H1 (cell line): ENCODE measurements at regions not wholly inside any gene's neighbourhood (a gene's known extent, or its start where the extent isn't known, plus 50 kb on each side); places are given as distances from the start of the nearest gene placed in this dataset.

Source experiments
- CTCF ChIA-PET: fragments of 300-600 bp; sonication (Branson Sonifier 250); formaldehyde crosslinking; loops from one replicate; lab custom pipeline; 2021; ENCODE audit not compliant: partially characterized antibody; lab: Charles Lee
- POLR2A ChIA-PET: fragments of 300-600 bp; sonication (Branson Sonifier 250); formaldehyde crosslinking; loops from one replicate; lab custom pipeline; 2021; ENCODE audit warnings: inconsistent platforms; ENCODE audit not compliant: partially characterized antibody; lab: Charles Lee
- DNase-seq, 2 experiments: peaks; one replicate each; pipeline versions ENCODE4 v3.0.0 to v3.0.0-alpha.2; 2010 to 2022; ENCODE audit warnings: low spot score in 2 of 2, low read depth in 1 of 2, mixed read lengths in 1 of 2
- FAIRE-seq: peaks from 2 replicates; lab custom pipeline; 2011; peaks lifted over from hg19 to GRCh38; lab: Jason Lieb, UNC
- H2AFZ ChIP-seq: 2 replicates; pipeline ENCODE4 v1.8.1; 2012; ENCODE audit warnings: low read length, inconsistent platforms
- H2AK5ac ChIP-seq: 2 replicates; pipeline ENCODE4 v1.6.1; 2013; ENCODE audit warnings: low read depth, low read length
- H2BK120ac ChIP-seq: replicated peaks from 2 replicates; pipeline ENCODE3; 2013; ENCODE audit warnings: low read depth, low read length, inconsistent platforms
- H2BK12ac ChIP-seq: 2 replicates; pipeline ENCODE4 v1.6.1; 2013; ENCODE audit warnings: low read depth, low read length
- H2BK15ac ChIP-seq: 2 replicates; pipeline ENCODE4 v1.6.1; 2013; ENCODE audit warnings: low read length
- H2BK20ac ChIP-seq: 2 replicates; pipeline ENCODE4 v1.6.1; 2013; ENCODE audit warnings: low read length
- H2BK5ac ChIP-seq: 2 replicates; pipeline ENCODE4 v1.6.1; 2013; ENCODE audit warnings: low read depth, low read length
- H3K14ac ChIP-seq: 2 replicates; pipeline ENCODE4 v1.6.1; 2013; ENCODE audit warnings: inconsistent platforms; ENCODE audit not compliant: insufficient read length
- H3K18ac ChIP-seq: 2 replicates; pipeline ENCODE4 v1.6.1; 2013; ENCODE audit warnings: low read length; ENCODE audit errors: extremely low read depth
- H3K23ac ChIP-seq: 2 replicates; pipeline ENCODE4 v1.6.1; 2013; ENCODE audit warnings: inconsistent platforms; ENCODE audit not compliant: insufficient read length
- H3K23me2 ChIP-seq: 2 replicates; pipeline ENCODE4 v1.6.1; 2013; ENCODE audit warnings: low read depth, low read length
- H3K27ac ChIP-seq: 2 replicates; pipeline ENCODE4 v1.6.1; 2011; ENCODE audit warnings: low read depth, low read length, inconsistent platforms
- H3K27me3 ChIP-seq, 4 experiments: replicated peaks in 1 of 4; 1 replicate in 1 of 4; 2 replicates in 3 of 4; pipeline versions ENCODE4 v1.6.1 to v1.8.1; 2011 to 2013; ENCODE audit warnings: low read length in 3 of 4, mild to moderate bottlenecking in 3 of 4, inconsistent platforms in 2 of 4, mixed read lengths in 2 of 4, moderate library complexity in 1 of 4; ENCODE audit not compliant: control insufficient read depth in 3 of 4, insufficient read depth in 3 of 4; ENCODE audit errors: extremely low read depth in 1 of 4
- H3K36me3 ChIP-seq, 4 experiments: 2 replicates each; pipeline versions ENCODE4 v1.6.1 to v1.8.1; 2011 to 2013; ENCODE audit warnings: mild to moderate bottlenecking in 4 of 4, low read length in 3 of 4, moderate library complexity in 2 of 4, control low read depth in 1 of 4, inconsistent platforms in 1 of 4; ENCODE audit not compliant: insufficient read depth in 4 of 4, control insufficient read depth in 2 of 4
- H3K4ac ChIP-seq: replicated peaks from 2 replicates; pipeline ENCODE3; 2013; ENCODE audit warnings: low read length, low read depth, mixed read lengths, inconsistent platforms; ENCODE audit not compliant: insufficient read length
- H3K4me1 ChIP-seq, 4 experiments: replicated peaks in 1 of 4; 1 replicate in 1 of 4; 2 replicates in 3 of 4; pipeline versions ENCODE4 v1.6.1 to v1.8.1; 2011 to 2013; ENCODE audit warnings: low read length in 3 of 4, inconsistent platforms in 2 of 4, mixed read lengths in 1 of 4; ENCODE audit not compliant: insufficient read depth in 4 of 4, control insufficient read depth in 3 of 4
- H3K4me2 ChIP-seq, 2 experiments: 2 replicates each; pipeline versions ENCODE4 v1.6.1 to v1.8.1; 2011 to 2013; ENCODE audit warnings: low read depth in 2 of 2, low read length in 2 of 2, control low read depth in 1 of 2, inconsistent platforms in 1 of 2, mild to moderate bottlenecking in 1 of 2; ENCODE audit not compliant: insufficient read depth in 1 of 2
- H3K4me3 ChIP-seq, 4 experiments: fragments of 200-600, 300-600 bp in 1 of 4; sonication (generic), shearing (Covaris generic), sonication (Bioruptor Twin) in 1 of 4; 2 replicates each; pipeline versions ENCODE4 v1.5.1 to v1.8.1; 2011 to 2016; ENCODE audit warnings: low read length in 4 of 4, low read depth in 3 of 4, control low read depth in 2 of 4, inconsistent platforms in 2 of 4, mild to moderate bottlenecking in 2 of 4, mixed read lengths in 1 of 4, moderate library complexity in 1 of 4; ENCODE audit not compliant: insufficient read depth in 2 of 4; ENCODE audit errors: extremely low read depth in 1 of 4
- H3K56ac ChIP-seq: replicated peaks from 2 replicates; pipeline ENCODE3; 2013; ENCODE audit warnings: low read depth, mild to moderate bottlenecking, mixed read lengths, low read length, inconsistent platforms; ENCODE audit not compliant: insufficient read length
- H3K79me1 ChIP-seq: 2 replicates; pipeline ENCODE4 v1.6.1; 2013; ENCODE audit warnings: low read depth, low read length, control low read depth
- H3K79me2 ChIP-seq, 2 experiments: 2 replicates each; pipeline versions ENCODE4 v1.6.1 to v1.8.1; 2012 to 2013; ENCODE audit warnings: low read length in 2 of 2, mild to moderate bottlenecking in 2 of 2, inconsistent platforms in 1 of 2; ENCODE audit not compliant: insufficient read depth in 2 of 2, control insufficient read depth in 1 of 2
- H3K9ac ChIP-seq, 4 experiments: replicated peaks in 1 of 4; 1 replicate in 1 of 4; 2 replicates in 3 of 4; pipeline versions ENCODE4 v1.6.1 to v1.8.1; 2011 to 2013; ENCODE audit warnings: low read depth in 3 of 4, low read length in 3 of 4, control low read depth in 2 of 4, mild to moderate bottlenecking in 2 of 4, moderate library complexity in 2 of 4, inconsistent platforms in 1 of 4; ENCODE audit errors: extremely low read depth in 1 of 4
- H3K9me3 ChIP-seq, 2 experiments: 2 replicates each; pipeline versions ENCODE4 v1.6.1 to v1.8.1; 2012 to 2013; ENCODE audit warnings: mild to moderate bottlenecking in 2 of 2, moderate library complexity in 2 of 2, control low read depth in 1 of 2, inconsistent platforms in 1 of 2, low read depth in 1 of 2, low read length in 1 of 2, mixed read lengths in 1 of 2; ENCODE audit not compliant: insufficient read depth in 2 of 2
- H4K20me1 ChIP-seq, 2 experiments: replicated peaks in 1 of 2; 2 replicates each; pipeline versions ENCODE3 to v1.8.1; 2011 to 2013; ENCODE audit warnings: inconsistent platforms in 2 of 2, low read length in 2 of 2, mild to moderate bottlenecking in 1 of 2; ENCODE audit not compliant: insufficient read depth in 2 of 2, control insufficient read depth in 1 of 2
- H4K5ac ChIP-seq: 2 replicates; pipeline ENCODE4 v1.6.1; 2013; ENCODE audit warnings: low read length, low read depth, mixed read lengths, inconsistent platforms; ENCODE audit not compliant: insufficient read length
- H4K8ac ChIP-seq: 2 replicates; pipeline ENCODE4 v1.8.0; 2013; ENCODE audit warnings: mild to moderate bottlenecking, moderate library complexity, low read length, inconsistent platforms; ENCODE audit not compliant: insufficient read depth; ENCODE audit errors: extremely low read depth
- H4K91ac ChIP-seq: replicated peaks from 2 replicates; pipeline ENCODE3; 2013; ENCODE audit warnings: low read length, mixed read lengths, inconsistent platforms; ENCODE audit not compliant: insufficient read length
- CREB1 ChIP-seq: IDR thresholded peaks from 2 replicates; pipeline ENCODE4 v1.6.1; 2012; ENCODE audit warnings: inconsistent platforms
- CTCF ChIP-seq, 3 experiments: IDR thresholded peaks; 1 replicate in 2 of 3; 2 replicates in 1 of 3; pipeline versions ENCODE4 v1.5.1 to v1.6.1; 2011; ENCODE audit warnings: low read length in 3 of 3, mild to moderate bottlenecking in 3 of 3, inconsistent platforms in 2 of 3, low read depth in 1 of 3, moderate library complexity in 1 of 3; ENCODE audit not compliant: insufficient read depth in 1 of 3; ENCODE audit errors: control extremely low read depth in 1 of 3
- E2F6 ChIP-seq: IDR thresholded peaks from 2 replicates; pipeline ENCODE4 v1.6.1; 2012; ENCODE audit warnings: inconsistent platforms
- EZH2 ChIP-seq: fragments of 200-600 bp; sonication (generic); IDR thresholded peaks from 2 replicates; pipeline ENCODE4 v1.7.1; 2012; ENCODE audit warnings: low read depth, mild to moderate bottlenecking, moderate library complexity, low read length, inconsistent platforms; ENCODE audit not compliant: severe bottlenecking
- GABPA ChIP-seq: IDR thresholded peaks from 2 replicates; pipeline ENCODE4 v1.6.1; 2011; ENCODE audit warnings: mild to moderate bottlenecking, low read length, moderate library complexity, borderline replicate concordance; ENCODE audit not compliant: insufficient read depth
- JUND ChIP-seq: IDR thresholded peaks from 2 replicates; pipeline ENCODE4 v1.6.1; 2011; ENCODE audit warnings: mild to moderate bottlenecking, improper control_type of control experiment, low read length
- KDM1A ChIP-seq: fragments of 200-600, 300-600 bp; sonication (generic); IDR thresholded peaks from 2 replicates; pipeline ENCODE4 v1.7.1; 2016; ENCODE audit warnings: mild to moderate bottlenecking, low read length, borderline replicate concordance
- NRF1 ChIP-seq: IDR thresholded peaks from 2 replicates; pipeline ENCODE4 v1.6.1; 2011; ENCODE audit warnings: mild to moderate bottlenecking, low read depth, low read length, improper control_type of control experiment
- TAF1 ChIP-seq: IDR thresholded peaks from 2 replicates; pipeline ENCODE4 v1.6.1; 2011; ENCODE audit warnings: mild to moderate bottlenecking, low read depth, low read length
- WGBS, 2 experiments: shearing (Covaris generic) in 1 of 2; methylation state at CpG; one replicate each; pipeline versions ENCODE4 v1.1.6 to v1.1.7; 2013 to 2015; ENCODE audit warnings: low lambda C conversion rate in 2 of 2, mixed read lengths in 2 of 2, inconsistent platforms in 1 of 2, low coverage in 1 of 2, missing lambda C conversion rate in 1 of 2; ENCODE audit not compliant: insufficient replicate concordance in 2 of 2, insufficient coverage in 1 of 2, insufficient read length in 1 of 2; ENCODE audit errors: extremely low coverage in 1 of 2, missing lambda C conversion rate in 1 of 2; 5-methylcytosine and 5-hydroxymethylcytosine counted together

- Histone ChIP-seq H3K4me1 (no peaks in the 10 kb centered on the region), H3K23ac (no peak overlapping the region), H3K9ac (no peak overlapping the region), H3K4me3 (no peak overlapping the region), H3K79me1 (no peaks in the 10 kb centered on the region), H2BK15ac (no peak overlapping the region), H3K4ac (no peak overlapping the region), H3K27ac (no peak overlapping the region), H3K9me3 (no peaks in the 10 kb centered on the region), H4K8ac (no peak overlapping the region), H3K27me3 (no peaks in the 10 kb centered on the region), H3K56ac (no peak overlapping the region)
- no peak for DNase-seq
- ChIA-PET CTCF (interaction anchor here (0.9 to 1.6 kb wide), 2 partner anchors 81 to 574 kb away, joined by 3 read pairs; no protein-coding TSS in a partner anchor), POLR2A (no interaction called here)
- FAIRE-seq, result no peak
- TF ChIP-seq KDM1A, result no peak
- TF ChIP-seq TAF1, result no peak
- TF ChIP-seq CREB1, result no peak
- TF ChIP-seq GABPA, result no peak
- TF ChIP-seq E2F6, result no peak
- no peak for TF ChIP-seq JUND
- no peak for TF ChIP-seq NRF1
- no peak for TF ChIP-seq CTCF (IDR thresholded peaks at IDR 0.05; ENCODE audit: control extremely low read depth in 1 of 3, insufficient read depth in 1 of 3, low read depth in 1 of 3, low read length in 3 of 3)
- no peak for TF ChIP-seq EZH2
- TF ChIP-seq, all 59 proteins: peak for 0
- no peak overlapping the region for H2AFZ ChIP-seq
- no peak overlapping the region for H2BK120ac ChIP-seq
- H3K36me3 ChIP-seq, result no peaks in the 10 kb centered on the region
- no peak overlapping the region for H2BK12ac ChIP-seq
- no peak overlapping the region for H4K91ac ChIP-seq
- no peak overlapping the region for H3K14ac ChIP-seq
- H4K20me1 ChIP-seq, result no peaks in the 10 kb centered on the region
- no peak overlapping the region for H2BK20ac ChIP-seq
- no peak overlapping the region for H3K4me2 ChIP-seq
- H2BK5ac ChIP-seq, result no peak overlapping the region
- WGBS, 2 experiments, result 88% methylated on average over 5 of the region's 5 CpGs; no CpG with 5 or more reads in 1 of the 2 experiments
- H3K18ac ChIP-seq, result no peak overlapping the region
- H3K23me2 ChIP-seq, result no peaks in the 10 kb centered on the region
- H2AK5ac ChIP-seq, result no peak overlapping the region
- H3K79me2 ChIP-seq, result no peaks in the 10 kb centered on the region
- H4K5ac ChIP-seq, result no peak overlapping the region
These were observed 419.4 kb upstream of the ADAMTS9 start for GRCh38 chr3:65107174-65107573.
